Prostate gland (tissue), 2 donors: ENCODE measurements at regions not wholly inside any gene's neighbourhood (a gene's known extent, or its start where the extent isn't known, plus 50 kb on each side); places are given as distances from the start of the nearest gene placed in this dataset.

ENCODE experiments used
- DNase-seq: peaks from one replicate; pipeline ENCODE4 v3.0.0-alpha.2; 2019; ENCODE audit warnings: low spot score
- H3K27ac ChIP-seq, 2 donors: fragments of 200-600 bp; sonication (generic); 2 replicates each; pipeline ENCODE4 v1.5.1; 2017 to 2019
- H3K27me3 ChIP-seq: fragments of 200-600 bp; sonication (generic); replicated peaks from 2 replicates; pipeline ENCODE4 v1.5.1; 2019; ENCODE audit not compliant: insufficient read depth
- H3K36me3 ChIP-seq, 2 donors: fragments of 200-600 bp; sonication (generic); 1 replicate in 1 of 2; 2 replicates in 1 of 2; pipeline versions ENCODE4 v1.5.1 to v1.8.1; 2017 to 2019
- H3K4me1 ChIP-seq: fragments of 200-600 bp; sonication (generic); replicated peaks from 2 replicates; pipeline ENCODE4 v1.5.1; 2019
- H3K4me3 ChIP-seq, 2 donors: fragments of 200-600 bp; sonication (generic); 2 replicates each; pipeline ENCODE4 v1.5.1; 2017 to 2019
- H3K9me3 ChIP-seq: fragments of 200-600 bp; sonication (generic); 2 replicates; pipeline ENCODE4 v1.5.1; 2017
- POLR2A ChIP-seq: fragments of 450-650 bp; IDR thresholded peaks from one replicate; pipeline ENCODE4 v1.6.1; 2016; ENCODE audit warnings: antibody characterized with exemption, mild to moderate bottlenecking
- POLR2AphosphoS5 ChIP-seq: sonication (generic); formaldehyde crosslinking; IDR thresholded peaks from one replicate; pipeline ENCODE4 v1.6.1; 2017; ENCODE audit warnings: antibody characterized with exemption
- WGBS: methylation state at CpG from one replicate; pipeline ENCODE4 v1.1.5; 2018; 5-methylcytosine and 5-hydroxymethylcytosine counted together
- intact Hi-C: fragments of 100-400 bp; cut with DNase I; formaldehyde crosslinking; loops from one replicate; pipeline ENCODE4 v1.14.2; 2022
- TF ChIP-seq, protein P1 (sequence below), 4 experiments: fragments of 200-600 bp in 2 of 4; fragments of 450-650 bp in 2 of 4; sonication (generic) in 2 of 4; IDR thresholded peaks; 1 replicate in 3 of 4; 2 replicates in 1 of 4; pipeline ENCODE4 v1.5.1; 2016 to 2019; ENCODE audit warnings: antibody characterized with exemption in 4 of 4, mild to moderate bottlenecking in 2 of 4, moderate library complexity in 2 of 4

DNA sequence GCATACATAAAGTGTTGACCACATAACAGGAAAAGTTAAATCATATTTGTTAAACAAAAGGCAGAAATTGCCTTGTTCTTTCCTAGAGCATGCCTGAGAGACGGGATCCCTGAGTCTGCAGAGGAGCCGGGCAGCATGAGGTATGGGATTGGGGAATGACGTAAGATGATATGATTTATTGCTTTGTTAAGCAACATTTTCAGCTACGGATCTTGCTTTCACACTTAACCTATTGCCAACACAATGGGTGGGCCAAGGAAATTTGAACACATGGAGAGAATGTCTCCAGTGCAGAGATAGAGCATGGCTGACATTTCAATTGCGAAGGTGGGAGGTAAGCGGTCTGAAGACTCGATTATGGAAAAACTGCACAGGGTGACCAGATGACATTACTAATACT lies 76.7 kb downstream of the EMX2 start:
- Histone ChIP-seq H3K27me3 (peaks cover 2% of the 10 kb centered on the region), H3K4me1 (no peaks in the 10 kb centered on the region), H3K9me3 (no peaks in the 10 kb centered on the region), H3K4me3 (no peak overlapping the region), H3K36me3 (no peaks in the 10 kb centered on the region), H3K27ac (no peak overlapping the region)
- intact Hi-C loops = no loop called here
- WGBS = 76% methylated on average over 7 of the region's 7 CpGs
- TF ChIP-seq, protein P1, sequence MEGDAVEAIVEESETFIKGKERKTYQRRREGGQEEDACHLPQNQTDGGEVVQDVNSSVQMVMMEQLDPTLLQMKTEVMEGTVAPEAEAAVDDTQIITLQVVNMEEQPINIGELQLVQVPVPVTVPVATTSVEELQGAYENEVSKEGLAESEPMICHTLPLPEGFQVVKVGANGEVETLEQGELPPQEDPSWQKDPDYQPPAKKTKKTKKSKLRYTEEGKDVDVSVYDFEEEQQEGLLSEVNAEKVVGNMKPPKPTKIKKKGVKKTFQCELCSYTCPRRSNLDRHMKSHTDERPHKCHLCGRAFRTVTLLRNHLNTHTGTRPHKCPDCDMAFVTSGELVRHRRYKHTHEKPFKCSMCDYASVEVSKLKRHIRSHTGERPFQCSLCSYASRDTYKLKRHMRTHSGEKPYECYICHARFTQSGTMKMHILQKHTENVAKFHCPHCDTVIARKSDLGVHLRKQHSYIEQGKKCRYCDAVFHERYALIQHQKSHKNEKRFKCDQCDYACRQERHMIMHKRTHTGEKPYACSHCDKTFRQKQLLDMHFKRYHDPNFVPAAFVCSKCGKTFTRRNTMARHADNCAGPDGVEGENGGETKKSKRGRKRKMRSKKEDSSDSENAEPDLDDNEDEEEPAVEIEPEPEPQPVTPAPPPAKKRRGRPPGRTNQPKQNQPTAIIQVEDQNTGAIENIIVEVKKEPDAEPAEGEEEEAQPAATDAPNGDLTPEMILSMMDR (IDR thresholded peaks at IDR 0.05) = no peak
- TF ChIP-seq POLR2A (no peak), POLR2AphosphoS5 (no peak)
- DNase-seq = no peak

DNA sequence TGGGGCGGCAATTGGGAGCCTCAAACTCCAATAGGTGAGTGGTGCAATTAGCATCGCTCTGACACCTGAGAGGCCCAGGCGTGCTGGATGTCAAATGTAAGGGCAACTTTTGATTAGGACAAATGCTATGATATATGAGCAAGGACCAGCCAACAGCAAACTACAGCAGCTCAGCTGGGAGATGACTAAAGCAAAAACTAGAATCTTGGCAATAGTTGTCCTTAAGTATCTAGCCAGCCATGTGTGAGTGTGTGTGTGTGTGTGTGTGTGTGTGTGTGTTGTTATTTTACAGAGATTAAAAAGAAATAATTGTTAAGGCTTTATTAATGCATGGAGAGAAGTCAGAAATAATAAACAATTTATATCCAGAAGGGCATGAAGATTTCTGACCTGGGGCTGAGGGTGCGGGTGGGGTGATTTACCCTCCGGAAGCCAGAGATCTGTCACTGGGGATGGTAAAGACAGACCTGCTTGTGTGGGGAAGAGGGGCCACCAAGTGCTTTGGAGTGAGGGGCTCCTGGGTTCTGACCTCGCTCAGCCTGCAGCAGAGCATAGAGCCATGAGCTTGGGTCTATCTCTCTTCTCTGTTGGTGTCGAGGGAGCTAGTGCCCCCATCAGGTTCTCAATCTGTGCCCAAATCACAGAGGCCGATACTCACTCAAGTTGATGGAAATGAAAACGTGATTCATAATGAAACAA lies 77.3 kb downstream of the EMX2 start:
- Histone ChIP-seq H3K27ac (no peak overlapping the region), H3K36me3 (no peaks in the 10 kb centered on the region), H3K4me3 (no peak overlapping the region), H3K4me1 (no peaks in the 10 kb centered on the region), H3K27me3 (peaks cover 2% of the 10 kb centered on the region), H3K9me3 (no peaks in the 10 kb centered on the region)
- 86% methylated on average over 9 of the region's 9 CpGs for WGBS
- no peak for DNase-seq
- intact Hi-C loops = no loop called here
- TF ChIP-seq POLR2A = no peak
- no peak for TF ChIP-seq POLR2AphosphoS5
- TF ChIP-seq, protein P1 (IDR thresholded peaks at IDR 0.05) = no peak

DNA sequence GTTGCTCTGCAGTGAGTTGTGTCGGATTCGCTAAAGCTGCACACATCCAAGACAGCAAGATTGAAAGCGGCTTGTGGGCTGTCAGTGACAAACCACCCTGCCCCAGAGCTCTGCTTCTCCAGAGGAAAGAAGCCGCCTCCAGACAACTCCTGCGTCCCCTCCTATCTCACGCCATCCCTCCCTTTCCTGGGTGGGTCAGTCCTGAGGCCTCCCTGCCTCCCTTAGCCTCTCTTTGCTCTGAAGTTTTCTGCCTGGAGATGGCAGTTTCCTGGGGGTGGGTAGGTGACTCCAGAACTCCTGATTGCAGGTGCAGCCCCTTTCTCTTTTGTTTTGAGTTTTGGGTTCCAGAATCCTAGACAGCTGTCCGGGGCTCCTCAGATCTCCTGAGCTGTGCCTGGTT lies 78.7 kb downstream of the EMX2 start:
- intact Hi-C loops = no loop called here

DNA sequence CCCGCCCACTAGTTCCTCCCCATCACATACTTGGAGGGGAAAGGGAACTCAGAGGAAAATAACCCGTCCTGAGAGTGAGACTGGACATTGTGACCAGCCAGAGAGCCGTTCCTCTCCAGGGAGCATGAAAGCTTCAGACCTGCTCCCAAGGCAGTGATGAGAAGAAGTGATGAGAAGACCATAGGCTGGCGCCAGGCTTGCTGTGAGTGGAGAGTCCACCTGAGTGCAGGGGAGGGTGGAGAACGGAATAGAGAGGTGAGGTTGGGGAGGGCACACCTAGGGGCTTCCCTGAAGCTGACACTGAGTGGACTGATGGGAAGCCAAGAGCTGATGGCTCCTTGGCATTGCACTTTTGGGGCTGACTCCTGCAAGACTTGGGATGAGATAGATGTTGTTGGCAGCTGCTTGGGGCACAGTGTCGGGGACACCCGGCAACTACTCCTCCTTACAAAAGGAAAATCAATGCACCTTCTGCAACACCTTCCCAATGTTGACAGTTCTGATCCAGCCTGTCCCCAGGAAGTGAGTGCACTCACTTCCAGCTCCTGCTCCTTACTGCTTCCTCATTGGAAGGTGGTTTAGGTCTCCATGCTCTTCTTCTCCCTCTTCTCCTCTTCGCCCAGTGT lies 79.4 kb downstream of the EMX2 start:
- Histone ChIP-seq H3K36me3 (no peaks in the 10 kb centered on the region), H3K4me3 (no peak overlapping the region), H3K4me1 (no peaks in the 10 kb centered on the region), H3K9me3 (no peaks in the 10 kb centered on the region), H3K27me3 (peaks cover 2% of the 10 kb centered on the region), H3K27ac (no peak overlapping the region)
- DNase-seq = no peak
- WGBS = 76% methylated on average over 8 of the region's 8 CpGs
- intact Hi-C loops = no loop called here
- TF ChIP-seq POLR2AphosphoS5 (no peak), POLR2A (no peak)
- TF ChIP-seq, protein P1 (IDR thresholded peaks at IDR 0.05) = no peak

More for the DNA sequence above, 78.7 kb downstream of the EMX2 start:
- 82% methylated on average over 7 of the region's 7 CpGs for WGBS
- Histone ChIP-seq H3K27me3 (peaks cover 2% of the 10 kb centered on the region), H3K4me3 (no peak overlapping the region), H3K4me1 (no peaks in the 10 kb centered on the region), H3K36me3 (no peaks in the 10 kb centered on the region), H3K27ac (no peak overlapping the region), H3K9me3 (no peaks in the 10 kb centered on the region)
- TF ChIP-seq POLR2AphosphoS5 (no peak), POLR2A (no peak)
- TF ChIP-seq, protein P1 (IDR thresholded peaks at IDR 0.05) = no peak
- DNase-seq = no peak
